ENCODE measurements at regions not wholly inside any gene's neighbourhood (a gene's known extent, or its start where the extent isn't known, plus 50 kb on each side); places are given as distances from the start of the nearest gene placed in this dataset.
"Not testable (repeated sequence)": the region's sequence is repeated elsewhere in the genome, so short reads cannot be mapped to it uniquely, and the experiment has no call there.

DNA sequence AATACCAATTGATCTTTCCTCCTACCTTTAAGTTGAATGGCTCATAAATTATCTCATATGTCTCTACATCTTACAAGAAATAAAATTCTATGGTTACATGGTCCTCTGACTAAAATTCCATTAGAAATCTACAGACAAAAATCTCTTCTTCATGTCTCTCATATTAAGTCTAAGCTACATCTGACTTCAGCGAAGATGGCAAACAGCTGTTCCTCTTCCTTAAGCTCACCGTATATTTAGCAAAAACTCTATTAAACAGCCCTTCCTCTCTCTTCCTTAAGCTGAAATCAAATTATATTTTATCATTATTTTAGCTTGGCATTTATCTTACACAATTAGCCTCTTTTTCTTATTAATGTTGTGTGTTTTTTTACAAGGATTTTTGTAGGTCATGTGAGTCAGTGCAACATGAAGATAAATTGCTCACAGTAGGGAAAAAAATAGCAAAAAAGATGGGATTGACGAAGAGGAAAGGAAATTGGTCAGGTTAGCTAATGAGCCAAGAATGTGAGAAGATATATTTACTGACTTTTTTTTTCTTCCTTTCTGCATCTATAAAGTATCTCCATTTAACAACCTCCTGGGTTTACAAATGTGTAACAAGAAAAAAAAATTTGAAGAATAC, 2412.8 kb downstream of the ARAP2 start:
- H3K4me1 ChIP-seq (ENCODE audit: control insufficient read depth, insufficient read depth, low read length): no peaks in the 10 kb centered on the region
- no peaks in the 10 kb centered on the region for H3K36me3 ChIP-seq (ENCODE audit: control insufficient read depth, insufficient read depth, low read length)
- DNase-seq (ENCODE audit: low read depth, low spot score): no peak
- TF ChIP-seq SIN3A (IDR thresholded peaks at IDR 0.05; ENCODE audit: borderline replicate concordance, insufficient read depth, low read depth, low read length) (no peak), POLR2AphosphoS5 (IDR thresholded peaks at IDR 0.05; ENCODE audit: low read depth, low read length) (no peak), TCF7L2 (IDR thresholded peaks at IDR 0.05; ENCODE audit: low read depth, low read length) (no peak)
- TF ChIP-seq, protein P1, sequence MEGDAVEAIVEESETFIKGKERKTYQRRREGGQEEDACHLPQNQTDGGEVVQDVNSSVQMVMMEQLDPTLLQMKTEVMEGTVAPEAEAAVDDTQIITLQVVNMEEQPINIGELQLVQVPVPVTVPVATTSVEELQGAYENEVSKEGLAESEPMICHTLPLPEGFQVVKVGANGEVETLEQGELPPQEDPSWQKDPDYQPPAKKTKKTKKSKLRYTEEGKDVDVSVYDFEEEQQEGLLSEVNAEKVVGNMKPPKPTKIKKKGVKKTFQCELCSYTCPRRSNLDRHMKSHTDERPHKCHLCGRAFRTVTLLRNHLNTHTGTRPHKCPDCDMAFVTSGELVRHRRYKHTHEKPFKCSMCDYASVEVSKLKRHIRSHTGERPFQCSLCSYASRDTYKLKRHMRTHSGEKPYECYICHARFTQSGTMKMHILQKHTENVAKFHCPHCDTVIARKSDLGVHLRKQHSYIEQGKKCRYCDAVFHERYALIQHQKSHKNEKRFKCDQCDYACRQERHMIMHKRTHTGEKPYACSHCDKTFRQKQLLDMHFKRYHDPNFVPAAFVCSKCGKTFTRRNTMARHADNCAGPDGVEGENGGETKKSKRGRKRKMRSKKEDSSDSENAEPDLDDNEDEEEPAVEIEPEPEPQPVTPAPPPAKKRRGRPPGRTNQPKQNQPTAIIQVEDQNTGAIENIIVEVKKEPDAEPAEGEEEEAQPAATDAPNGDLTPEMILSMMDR (IDR thresholded peaks at IDR 0.05): no peak
- TF ChIP-seq, protein P2, sequence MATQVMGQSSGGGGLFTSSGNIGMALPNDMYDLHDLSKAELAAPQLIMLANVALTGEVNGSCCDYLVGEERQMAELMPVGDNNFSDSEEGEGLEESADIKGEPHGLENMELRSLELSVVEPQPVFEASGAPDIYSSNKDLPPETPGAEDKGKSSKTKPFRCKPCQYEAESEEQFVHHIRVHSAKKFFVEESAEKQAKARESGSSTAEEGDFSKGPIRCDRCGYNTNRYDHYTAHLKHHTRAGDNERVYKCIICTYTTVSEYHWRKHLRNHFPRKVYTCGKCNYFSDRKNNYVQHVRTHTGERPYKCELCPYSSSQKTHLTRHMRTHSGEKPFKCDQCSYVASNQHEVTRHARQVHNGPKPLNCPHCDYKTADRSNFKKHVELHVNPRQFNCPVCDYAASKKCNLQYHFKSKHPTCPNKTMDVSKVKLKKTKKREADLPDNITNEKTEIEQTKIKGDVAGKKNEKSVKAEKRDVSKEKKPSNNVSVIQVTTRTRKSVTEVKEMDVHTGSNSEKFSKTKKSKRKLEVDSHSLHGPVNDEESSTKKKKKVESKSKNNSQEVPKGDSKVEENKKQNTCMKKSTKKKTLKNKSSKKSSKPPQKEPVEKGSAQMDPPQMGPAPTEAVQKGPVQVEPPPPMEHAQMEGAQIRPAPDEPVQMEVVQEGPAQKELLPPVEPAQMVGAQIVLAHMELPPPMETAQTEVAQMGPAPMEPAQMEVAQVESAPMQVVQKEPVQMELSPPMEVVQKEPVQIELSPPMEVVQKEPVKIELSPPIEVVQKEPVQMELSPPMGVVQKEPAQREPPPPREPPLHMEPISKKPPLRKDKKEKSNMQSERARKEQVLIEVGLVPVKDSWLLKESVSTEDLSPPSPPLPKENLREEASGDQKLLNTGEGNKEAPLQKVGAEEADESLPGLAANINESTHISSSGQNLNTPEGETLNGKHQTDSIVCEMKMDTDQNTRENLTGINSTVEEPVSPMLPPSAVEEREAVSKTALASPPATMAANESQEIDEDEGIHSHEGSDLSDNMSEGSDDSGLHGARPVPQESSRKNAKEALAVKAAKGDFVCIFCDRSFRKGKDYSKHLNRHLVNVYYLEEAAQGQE (IDR thresholded peaks at IDR 0.05; ENCODE audit: insufficient read depth in 1 of 2, low read depth in 2 of 2, low read length in 1 of 2): no peak
- CTCF ChIA-PET: no interaction called here
- POLR2A ChIA-PET: no interaction called here
- H3K27me3 ChIP-seq (ENCODE audit: control insufficient read depth, insufficient read depth, low read length): no peaks in the 10 kb centered on the region
- no peak overlapping the region for H3K27ac ChIP-seq (ENCODE audit: low read length)
- no TSS peak for BruUV-seq (replicated peaks)
- in situ Hi-C loops (cut with HindIII; ENCODE audit: low pct_unique_long_range_greater_than_20kb, low sequenced_read_pairs) (no loop called here), intact Hi-C loops (cut with micrococcal nuclease; ENCODE audit: unreplicated experiment) (no loop called here)
- H3K9me3 ChIP-seq (ENCODE audit: control insufficient read depth, insufficient read depth, low read depth, low read length): no peaks in the 10 kb centered on the region
- no peak overlapping the region for H3K4me3 ChIP-seq (ENCODE audit: low read depth in 2 of 2, low read length in 2 of 2)
- no peak for ATAC-seq

DNA sequence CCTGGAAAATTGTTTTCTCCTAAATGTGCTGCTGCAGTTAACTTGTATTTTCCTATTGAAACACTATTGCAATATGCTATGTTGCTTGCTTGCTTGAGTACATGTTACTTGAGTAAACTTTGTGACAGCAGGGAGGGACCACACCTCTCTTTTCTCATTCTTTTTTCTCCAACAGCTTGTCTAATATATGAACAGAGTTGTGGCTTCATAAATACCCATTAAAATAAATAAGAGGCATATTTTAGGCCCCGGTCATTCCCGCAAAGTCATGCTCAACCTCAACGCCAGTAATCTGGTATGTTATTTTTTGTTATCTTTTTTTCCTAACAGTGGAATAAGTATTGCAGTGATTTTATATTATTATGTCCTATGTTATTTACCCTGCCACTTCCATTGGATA, 2408.6 kb downstream of the ARAP2 start:
- CTCF ChIA-PET; intact Hi-C loops (cut with micrococcal nuclease; ENCODE audit: unreplicated experiment): not testable (repeated sequence)

DNA sequence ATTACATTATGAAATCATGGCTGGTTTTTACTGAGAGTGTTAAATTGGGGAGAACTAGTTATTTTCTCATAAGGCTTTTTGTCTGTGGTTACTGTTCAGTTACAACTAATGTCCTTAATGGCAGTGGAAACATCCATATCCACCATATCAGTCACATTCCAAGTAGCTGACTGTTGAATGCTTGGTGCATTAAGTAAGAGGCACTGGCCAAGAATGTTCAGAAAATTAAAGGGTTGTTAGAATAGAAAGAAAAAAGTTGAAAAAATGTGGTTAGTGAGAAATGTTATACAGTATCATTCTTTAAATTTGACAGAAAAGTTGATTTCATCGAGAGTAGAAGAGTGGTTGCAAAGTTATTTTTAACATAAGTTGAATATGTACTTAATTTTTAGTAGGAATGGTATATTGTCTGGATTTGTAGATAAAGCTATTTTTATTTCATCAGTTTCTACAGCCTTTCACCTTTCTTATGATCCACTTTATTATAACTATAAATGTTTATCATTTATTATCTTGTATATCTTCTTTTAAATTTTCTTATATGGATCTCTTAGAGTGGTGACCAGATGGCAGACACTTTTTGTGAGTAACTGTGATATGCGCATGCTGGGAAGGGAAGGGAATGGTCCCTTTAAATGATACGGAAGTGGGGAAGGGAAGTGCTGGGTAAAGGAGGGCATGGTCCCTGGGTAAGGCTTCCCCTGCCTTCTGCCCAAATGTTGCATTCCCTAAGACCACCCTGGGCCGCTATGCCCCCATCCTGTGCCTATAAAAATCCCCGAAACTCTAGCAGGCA, 2407.1 kb downstream of the ARAP2 start:
- Histone ChIP-seq H3K27ac (ENCODE audit: low read length) (no peak overlapping the region), H3K36me3 (ENCODE audit: control insufficient read depth, insufficient read depth, low read length) (no peaks in the 10 kb centered on the region), H3K4me1 (ENCODE audit: control insufficient read depth, insufficient read depth, low read length) (no peaks in the 10 kb centered on the region), H3K27me3 (ENCODE audit: control insufficient read depth, insufficient read depth, low read length) (no peaks in the 10 kb centered on the region), H3K9me3 (ENCODE audit: control insufficient read depth, insufficient read depth, low read depth, low read length) (no peaks in the 10 kb centered on the region), H3K4me3 (ENCODE audit: low read depth in 2 of 2, low read length in 2 of 2) (no peak overlapping the region)
- DNase-seq (ENCODE audit: low read depth, low spot score): no peak
- TF ChIP-seq, protein P1 (IDR thresholded peaks at IDR 0.05): no peak
- TF ChIP-seq, protein P2 (IDR thresholded peaks at IDR 0.05; ENCODE audit: insufficient read depth in 1 of 2, low read depth in 2 of 2, low read length in 1 of 2): no peak
- TF ChIP-seq TCF7L2 (IDR thresholded peaks at IDR 0.05; ENCODE audit: low read depth, low read length) (no peak), SIN3A (IDR thresholded peaks at IDR 0.05; ENCODE audit: borderline replicate concordance, insufficient read depth, low read depth, low read length) (no peak)
- CTCF ChIA-PET: no interaction called here
- no TSS peak for BruUV-seq (replicated peaks)
- intact Hi-C loops (cut with micrococcal nuclease; ENCODE audit: unreplicated experiment): no loop called here
- in situ Hi-C loops (cut with HindIII; ENCODE audit: low pct_unique_long_range_greater_than_20kb, low sequenced_read_pairs): no loop called here
- POLR2A ChIA-PET: no interaction called here
- no peak for ATAC-seq

More for the DNA sequence above, 2408.6 kb downstream of the ARAP2 start:
- ATAC-seq; BruUV-seq (replicated peaks); DNase-seq (ENCODE audit: low read depth, low spot score); H3K36me3 ChIP-seq (ENCODE audit: control insufficient read depth, insufficient read depth, low read length); in situ Hi-C loops (cut with HindIII; ENCODE audit: low pct_unique_long_range_greater_than_20kb, low sequenced_read_pairs); H3K27ac ChIP-seq (ENCODE audit: low read length); H3K4me3 ChIP-seq (ENCODE audit: low read depth in 2 of 2, low read length in 2 of 2); H3K27me3 ChIP-seq (ENCODE audit: control insufficient read depth, insufficient read depth, low read length); H3K9me3 ChIP-seq (ENCODE audit: control insufficient read depth, insufficient read depth, low read depth, low read length); POLR2A ChIA-PET; H3K4me1 ChIP-seq (ENCODE audit: control insufficient read depth, insufficient read depth, low read length): not testable (repeated sequence)

Measured in Panc1 (cell line).